ENCODE measurements at regions not wholly inside any gene's neighbourhood (a gene's known extent, or its start where the extent isn't known, plus 50 kb on each side); places are given as distances from the start of the nearest gene placed in this dataset.
"Not testable (repeated sequence)": the region's sequence is repeated elsewhere in the genome, so short reads cannot be mapped to it uniquely, and the experiment has no call there.

DNA sequence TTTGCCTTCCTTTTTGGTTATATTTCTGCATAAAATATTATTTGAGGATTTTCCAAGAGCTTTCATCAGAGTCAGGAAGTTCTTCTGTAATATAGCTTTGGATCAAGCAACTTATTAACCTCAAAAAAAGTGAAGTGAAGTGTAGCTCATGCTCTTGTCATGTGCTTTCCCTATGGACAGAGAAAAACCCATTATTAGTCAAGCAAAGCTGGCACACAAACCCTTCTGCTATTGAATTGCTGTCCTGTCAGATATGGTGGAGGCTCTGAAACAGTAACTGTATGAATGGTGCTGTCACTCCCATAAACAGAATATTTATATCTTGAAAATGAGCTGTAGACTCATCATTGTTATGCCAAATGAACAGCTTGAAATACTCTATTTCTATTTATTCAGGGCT, 1533.3 kb downstream of the RPIA start:
- H3K9me3 ChIP-seq (ENCODE audit: low read length); H3K36me3 ChIP-seq (ENCODE audit: insufficient read depth, low read length); H3K9me2 ChIP-seq (ENCODE audit: insufficient read depth, low read length); H2AFZ ChIP-seq (ENCODE audit: low read depth, low read length); H3K9ac ChIP-seq (ENCODE audit: low read length); H3K27me3 ChIP-seq (ENCODE audit: insufficient read depth, low read depth, low read length); H4K20me1 ChIP-seq (ENCODE audit: insufficient read depth); H3K79me2 ChIP-seq (replicated peaks; ENCODE audit: insufficient read depth, low read length); H3K27ac ChIP-seq (ENCODE audit: low read length); H3F3A ChIP-seq (ENCODE audit: insufficient read depth, low read length, poor library complexity, severe bottlenecking); H3K4me3 ChIP-seq (ENCODE audit: low read length); H3K4me2 ChIP-seq (ENCODE audit: low read length): not testable (repeated sequence)

DNA sequence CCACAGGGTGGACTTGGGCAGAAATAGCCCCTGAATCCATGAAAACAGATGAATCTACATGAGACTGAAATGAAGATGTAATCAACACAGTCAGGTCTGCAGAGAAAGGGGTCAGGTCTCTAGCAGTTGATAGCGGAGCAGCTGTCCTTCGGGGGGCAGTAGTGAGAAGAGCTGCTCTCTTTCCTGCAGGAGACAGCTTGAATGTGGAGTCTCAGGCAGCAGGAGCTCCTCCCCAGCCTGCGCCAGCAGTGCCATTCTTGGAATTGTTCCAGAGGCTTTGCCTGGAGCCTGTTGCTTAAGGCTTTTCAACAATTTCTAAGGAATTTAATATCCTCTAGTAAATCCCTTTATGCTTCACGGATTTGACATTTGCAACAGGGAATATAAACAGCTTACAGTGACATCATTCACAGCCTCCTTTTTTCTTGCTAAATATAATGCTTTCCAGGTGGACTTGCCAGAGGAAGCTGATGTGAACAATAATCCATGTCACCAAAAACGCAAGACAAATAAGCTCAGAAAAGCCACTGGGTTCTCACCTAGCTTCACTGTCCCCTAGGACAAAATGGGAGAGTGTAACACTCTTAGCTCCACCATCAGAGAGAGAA, 1535.1 kb downstream of the RPIA start:
- TF ChIP-seq, protein P1, sequence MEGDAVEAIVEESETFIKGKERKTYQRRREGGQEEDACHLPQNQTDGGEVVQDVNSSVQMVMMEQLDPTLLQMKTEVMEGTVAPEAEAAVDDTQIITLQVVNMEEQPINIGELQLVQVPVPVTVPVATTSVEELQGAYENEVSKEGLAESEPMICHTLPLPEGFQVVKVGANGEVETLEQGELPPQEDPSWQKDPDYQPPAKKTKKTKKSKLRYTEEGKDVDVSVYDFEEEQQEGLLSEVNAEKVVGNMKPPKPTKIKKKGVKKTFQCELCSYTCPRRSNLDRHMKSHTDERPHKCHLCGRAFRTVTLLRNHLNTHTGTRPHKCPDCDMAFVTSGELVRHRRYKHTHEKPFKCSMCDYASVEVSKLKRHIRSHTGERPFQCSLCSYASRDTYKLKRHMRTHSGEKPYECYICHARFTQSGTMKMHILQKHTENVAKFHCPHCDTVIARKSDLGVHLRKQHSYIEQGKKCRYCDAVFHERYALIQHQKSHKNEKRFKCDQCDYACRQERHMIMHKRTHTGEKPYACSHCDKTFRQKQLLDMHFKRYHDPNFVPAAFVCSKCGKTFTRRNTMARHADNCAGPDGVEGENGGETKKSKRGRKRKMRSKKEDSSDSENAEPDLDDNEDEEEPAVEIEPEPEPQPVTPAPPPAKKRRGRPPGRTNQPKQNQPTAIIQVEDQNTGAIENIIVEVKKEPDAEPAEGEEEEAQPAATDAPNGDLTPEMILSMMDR (IDR thresholded peaks at IDR 0.05; ENCODE audit: poor library complexity, severe bottlenecking) = peak; percentile 57
- not testable (repeated sequence) for H4K20me1 ChIP-seq (ENCODE audit: insufficient read depth); H3K9me3 ChIP-seq (ENCODE audit: low read length); H3K79me2 ChIP-seq (replicated peaks; ENCODE audit: insufficient read depth, low read length); H3K27me3 ChIP-seq (ENCODE audit: insufficient read depth, low read depth, low read length); H3F3A ChIP-seq (ENCODE audit: insufficient read depth, low read length, poor library complexity, severe bottlenecking); H3K9ac ChIP-seq (ENCODE audit: low read length); H2AFZ ChIP-seq (ENCODE audit: low read depth, low read length); H3K4me3 ChIP-seq (ENCODE audit: low read length); H3K27ac ChIP-seq (ENCODE audit: low read length); H3K4me2 ChIP-seq (ENCODE audit: low read length); H3K9me2 ChIP-seq (ENCODE audit: insufficient read depth, low read length); H3K36me3 ChIP-seq (ENCODE audit: insufficient read depth, low read length)

DNA sequence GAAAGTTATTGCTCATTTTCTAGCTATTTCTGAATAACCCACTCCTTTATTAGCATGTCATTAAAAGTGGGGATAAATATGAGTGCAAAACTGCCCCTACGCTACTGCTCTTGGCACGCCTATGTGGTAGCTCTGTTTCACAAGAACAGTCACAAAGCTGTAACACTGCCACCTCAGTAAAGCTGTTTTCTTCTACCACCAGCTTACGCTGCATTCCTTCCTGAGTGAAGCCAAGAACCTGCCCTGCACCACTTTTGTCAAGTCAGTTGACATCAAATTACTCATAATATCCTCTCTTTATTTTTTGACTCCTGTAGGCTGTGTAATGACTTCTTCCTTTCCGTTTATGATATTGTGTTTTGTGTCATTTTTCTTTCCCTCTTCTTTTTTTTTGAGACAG, 1539.7 kb downstream of the RPIA start:
- not testable (repeated sequence) for H3K27ac ChIP-seq (ENCODE audit: low read length); H3F3A ChIP-seq (ENCODE audit: insufficient read depth, low read length, poor library complexity, severe bottlenecking); H3K9me3 ChIP-seq (ENCODE audit: low read length); H3K79me2 ChIP-seq (replicated peaks; ENCODE audit: insufficient read depth, low read length); H3K9ac ChIP-seq (ENCODE audit: low read length); H3K27me3 ChIP-seq (ENCODE audit: insufficient read depth, low read depth, low read length); H2AFZ ChIP-seq (ENCODE audit: low read depth, low read length); H3K9me2 ChIP-seq (ENCODE audit: insufficient read depth, low read length); H3K4me2 ChIP-seq (ENCODE audit: low read length); H4K20me1 ChIP-seq (ENCODE audit: insufficient read depth); H3K4me3 ChIP-seq (ENCODE audit: low read length); H3K36me3 ChIP-seq (ENCODE audit: insufficient read depth, low read length)

DNA sequence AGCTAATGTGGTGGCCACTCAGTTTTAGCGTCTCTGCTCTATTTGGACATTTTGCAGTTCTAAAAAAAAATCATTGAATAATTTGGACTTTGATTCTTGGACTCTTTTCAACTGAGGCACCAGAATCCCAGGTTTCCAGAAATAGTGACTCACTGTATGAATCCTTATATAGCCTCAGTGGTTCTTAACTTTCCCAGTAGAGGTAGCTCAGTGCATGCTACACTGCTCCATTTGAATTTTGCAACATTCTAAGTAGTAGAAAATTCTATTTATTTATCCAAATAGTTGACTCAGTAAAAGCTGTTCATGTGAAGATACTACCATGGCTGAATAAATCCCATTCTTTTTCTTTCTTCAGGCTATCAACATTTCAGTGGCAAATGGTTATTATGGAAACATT, 1544.0 kb downstream of the RPIA start:
- not testable (repeated sequence) for H3K79me2 ChIP-seq (replicated peaks; ENCODE audit: insufficient read depth, low read length); H3K27ac ChIP-seq (ENCODE audit: low read length); H3K36me3 ChIP-seq (ENCODE audit: insufficient read depth, low read length); H4K20me1 ChIP-seq (ENCODE audit: insufficient read depth); H3F3A ChIP-seq (ENCODE audit: insufficient read depth, low read length, poor library complexity, severe bottlenecking); H3K9ac ChIP-seq (ENCODE audit: low read length); H3K9me2 ChIP-seq (ENCODE audit: insufficient read depth, low read length); H3K27me3 ChIP-seq (ENCODE audit: insufficient read depth, low read depth, low read length); H3K9me3 ChIP-seq (ENCODE audit: low read length); H2AFZ ChIP-seq (ENCODE audit: low read depth, low read length); H3K4me3 ChIP-seq (ENCODE audit: low read length); H3K4me2 ChIP-seq (ENCODE audit: low read length)

DNA sequence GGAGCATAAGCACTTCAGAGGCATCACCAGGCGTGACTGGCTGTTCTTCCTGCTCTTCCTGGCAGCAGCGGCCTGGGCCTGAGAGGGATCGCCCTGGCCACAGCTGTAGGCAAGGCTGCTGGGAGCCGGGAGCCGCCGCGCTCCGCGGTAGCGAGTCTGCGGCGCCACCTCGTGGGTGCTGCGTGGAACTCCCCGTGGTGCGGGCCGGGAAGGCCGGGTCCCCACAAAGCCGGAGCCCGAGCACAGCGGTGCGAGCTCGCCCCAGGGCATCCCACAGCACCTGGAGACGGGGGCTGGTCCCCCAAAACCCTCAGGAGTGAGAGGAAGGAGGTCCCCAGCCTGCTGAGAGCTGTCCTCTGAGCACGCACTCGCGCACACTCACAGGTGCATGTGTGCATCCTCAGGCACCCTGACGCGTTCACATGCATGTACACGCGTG, 1546.5 kb downstream of the RPIA start:
- not testable (repeated sequence) for H2AFZ ChIP-seq (ENCODE audit: low read depth, low read length); H3K9ac ChIP-seq (ENCODE audit: low read length); H3F3A ChIP-seq (ENCODE audit: insufficient read depth, low read length, poor library complexity, severe bottlenecking); H3K36me3 ChIP-seq (ENCODE audit: insufficient read depth, low read length); H3K9me2 ChIP-seq (ENCODE audit: insufficient read depth, low read length); H3K79me2 ChIP-seq (replicated peaks; ENCODE audit: insufficient read depth, low read length); H3K4me2 ChIP-seq (ENCODE audit: low read length); H3K27ac ChIP-seq (ENCODE audit: low read length); H3K9me3 ChIP-seq (ENCODE audit: low read length); H4K20me1 ChIP-seq (ENCODE audit: insufficient read depth); H3K27me3 ChIP-seq (ENCODE audit: insufficient read depth, low read depth, low read length); H3K4me3 ChIP-seq (ENCODE audit: low read length)
- TF ChIP-seq, protein P1 (IDR thresholded peaks at IDR 0.05; ENCODE audit: poor library complexity, severe bottlenecking) = peak; percentile 44

DNA sequence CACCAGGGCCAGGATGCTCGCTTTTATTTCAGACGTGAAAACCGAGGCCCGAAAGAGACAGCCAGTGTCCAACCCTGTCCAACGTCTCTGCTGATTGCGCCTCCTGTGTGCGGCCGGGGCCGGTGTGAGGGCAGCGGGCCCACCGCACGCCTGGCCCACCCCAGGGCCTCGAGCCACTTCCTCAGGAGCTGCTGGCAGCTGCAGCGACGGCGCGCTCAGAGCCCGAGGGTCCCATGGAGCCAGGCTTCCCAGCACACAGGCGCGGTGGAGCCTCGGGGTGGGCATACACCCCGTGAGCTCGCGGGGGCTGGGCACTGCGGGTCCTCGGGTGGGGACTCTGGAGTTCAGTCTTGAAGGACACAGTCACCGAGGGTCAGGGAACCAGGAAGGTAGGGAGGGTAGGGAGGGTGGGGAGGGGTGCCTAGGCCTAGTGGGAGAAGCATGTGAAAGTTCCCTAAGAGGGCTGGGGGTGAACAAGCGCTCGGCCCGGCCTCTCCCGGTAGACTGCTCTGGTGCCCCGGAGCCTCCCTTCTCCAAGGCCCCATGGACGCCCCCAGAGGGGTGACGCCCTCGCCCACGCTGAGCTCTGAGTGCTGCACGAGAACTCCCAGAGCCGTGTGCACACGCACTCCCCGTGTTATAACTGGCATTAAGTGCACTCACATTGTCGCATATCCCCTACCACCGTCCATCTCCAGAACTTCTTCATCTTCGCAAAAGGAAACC, 1547.2 kb downstream of the RPIA start:
- H3K4me2 ChIP-seq (ENCODE audit: low read length); H3K27me3 ChIP-seq (ENCODE audit: insufficient read depth, low read depth, low read length); H3F3A ChIP-seq (ENCODE audit: insufficient read depth, low read length, poor library complexity, severe bottlenecking); H3K27ac ChIP-seq (ENCODE audit: low read length); H3K9me3 ChIP-seq (ENCODE audit: low read length); H2AFZ ChIP-seq (ENCODE audit: low read depth, low read length); H3K36me3 ChIP-seq (ENCODE audit: insufficient read depth, low read length); H3K9ac ChIP-seq (ENCODE audit: low read length); H4K20me1 ChIP-seq (ENCODE audit: insufficient read depth); H3K4me3 ChIP-seq (ENCODE audit: low read length); H3K9me2 ChIP-seq (ENCODE audit: insufficient read depth, low read length); H3K79me2 ChIP-seq (replicated peaks; ENCODE audit: insufficient read depth, low read length): not testable (repeated sequence)
